Stomach (tissue), 8 donors: ENCODE measurements at regions not wholly inside any gene's neighbourhood (a gene's known extent, or its start where the extent isn't known, plus 50 kb on each side); places are given as distances from the start of the nearest gene placed in this dataset.

ENCODE experiments used
- DNase-seq, 2 donors: peaks; one replicate each; pipeline versions ENCODE4 v3.0.0 to v3.0.0-alpha.2; 2013 to 2019
- H3K27ac ChIP-seq, 5 donors: fragments of 200-600 bp in 4 of 5; sonication (generic) in 4 of 5; one replicate each; pipeline ENCODE4 v1.5.1; 2013 to 2019; ENCODE audit warnings: mild to moderate bottlenecking in 1 of 5, moderate library complexity in 1 of 5
- H3K27me3 ChIP-seq, 3 donors: fragments of 200-600 bp; sonication (generic); one replicate each; pipeline ENCODE4 v1.5.1; 2017 to 2019; ENCODE audit warnings: mixed run types in 1 of 3
- H3K36me3 ChIP-seq, 4 donors: fragments of 200-600 bp; sonication (generic); 1 replicate in 3 of 4; 2 replicates in 1 of 4; pipeline ENCODE4 v1.5.1; 2016 to 2019
- H3K4me1 ChIP-seq, 4 donors: fragments of 200-600 bp; sonication (generic); one replicate each; pipeline ENCODE4 v1.5.1; 2016 to 2019
- H3K4me3 ChIP-seq, 4 donors: fragments of 200-600 bp; sonication (generic) in 3 of 4; one replicate each; pipeline ENCODE4 v1.5.1; 2016 to 2019; ENCODE audit warnings: mild to moderate bottlenecking in 1 of 4
- H3K9me3 ChIP-seq, 4 donors: fragments of 200-600 bp; sonication (generic); one replicate each; pipeline ENCODE4 v1.5.1; 2016 to 2019
- CTCF ChIP-seq, 7 experiments: fragments of 450-650 bp in 4 of 7; fragments of 200-600 bp in 3 of 7; sonication (generic) in 3 of 7; IDR thresholded peaks; one replicate each; pipeline ENCODE4 v1.5.1; 2016 to 2019; ENCODE audit warnings: antibody characterized with exemption in 7 of 7, control low read depth in 2 of 7, mild to moderate bottlenecking in 1 of 7
- EP300 ChIP-seq: sonication (generic); formaldehyde crosslinking; IDR thresholded peaks from one replicate; pipeline ENCODE4 v1.6.1; 2017; ENCODE audit warnings: antibody characterized with exemption
- POLR2A ChIP-seq, 4 donors: fragments of 450-650 bp; IDR thresholded peaks; one replicate each; pipeline ENCODE4 v1.6.1; 2016; ENCODE audit warnings: antibody characterized with exemption in 4 of 4, control low read depth in 2 of 4, mild to moderate bottlenecking in 1 of 4, moderate library complexity in 1 of 4
- POLR2AphosphoS5 ChIP-seq, 3 donors: sonication (generic); formaldehyde crosslinking; IDR thresholded peaks; one replicate each; pipeline ENCODE4 v1.6.1; 2016; ENCODE audit warnings: antibody characterized with exemption in 3 of 3
- WGBS, 5 donors: extraction: QIAGEN DNeasy Blood & Tissue Kit in 3 of 5; methylation state at CpG; one replicate each; pipeline versions ENCODE4 v1.1.5 to v1.1.7; 2013 to 2018; 5-methylcytosine and 5-hydroxymethylcytosine counted together
- intact Hi-C: fragments of 100-400 bp; cut with DNase I; formaldehyde crosslinking; loops from one replicate; pipeline ENCODE4 v1.15.1; 2023; ENCODE audit warnings: low total_unique reads
- donor health status: healthy with polysubstance abuse.
- donor health status: Bipolar disorder and iron deficiency.
- donor health status: healthy.

- H3K4me3 ChIP-seq = no peak overlapping the region
- intact Hi-C loops = no loop called here
- peaks cover 0 to 12% (median 0%) of the 10 kb centered on the region in 3 donors for H3K27me3 ChIP-seq
- no peak for DNase-seq
- no peak overlapping the region for H3K27ac ChIP-seq
- no peaks in the 10 kb centered on the region for H3K4me1 ChIP-seq
- TF ChIP-seq POLR2A (IDR thresholded peaks at IDR 0.05) (no peak), CTCF (IDR thresholded peaks at IDR 0.05) (no peak), POLR2AphosphoS5 (IDR thresholded peaks at IDR 0.05) (no peak), EP300 (no peak)
- no peaks in the 10 kb centered on the region for H3K9me3 ChIP-seq
- 40 to 76% (median 56%) methylated on average over 1 of the region's 1 CpG for WGBS, 5 donors
- no peaks in the 10 kb centered on the region for H3K36me3 ChIP-seq
Observed at GRCh38 chr6:40056865-40057264, 122.6 kb upstream of the MOCS1 start.

DNA sequence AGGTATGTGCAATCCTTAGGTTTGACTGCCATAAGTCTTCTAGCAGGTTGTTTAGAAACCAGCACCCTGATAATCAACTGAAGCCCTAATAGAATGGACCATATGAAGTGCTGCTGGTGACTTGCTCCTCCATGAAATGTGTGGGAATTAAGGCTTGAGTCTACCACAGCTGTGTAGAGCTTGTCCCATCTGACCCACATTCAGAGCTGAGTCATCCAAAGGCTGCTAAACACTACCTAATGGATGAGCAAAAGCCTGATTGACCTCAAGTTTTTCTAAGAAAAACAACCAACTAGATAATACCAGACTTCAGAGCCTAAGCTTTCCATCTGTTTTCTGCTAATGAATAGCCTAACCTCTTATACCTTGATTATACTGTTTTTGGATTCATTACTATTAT lies 120.3 kb upstream of the MOCS1 start:
- Histone ChIP-seq H3K9me3 (no peaks in the 10 kb centered on the region), H3K27ac (no peak overlapping the region), H3K4me1 (no peaks in the 10 kb centered on the region), H3K27me3 (peaks cover 0 to 12% (median 0%) of the 10 kb centered on the region in 3 donors), H3K4me3 (no peak overlapping the region), H3K36me3 (no peaks in the 10 kb centered on the region)
- intact Hi-C loops = no loop called here
- DNase-seq = no peak
- TF ChIP-seq POLR2AphosphoS5 (IDR thresholded peaks at IDR 0.05) = no peak
- no peak for TF ChIP-seq CTCF (IDR thresholded peaks at IDR 0.05)
- TF ChIP-seq POLR2A (IDR thresholded peaks at IDR 0.05) = no peak
- no peak for TF ChIP-seq EP300

DNA sequence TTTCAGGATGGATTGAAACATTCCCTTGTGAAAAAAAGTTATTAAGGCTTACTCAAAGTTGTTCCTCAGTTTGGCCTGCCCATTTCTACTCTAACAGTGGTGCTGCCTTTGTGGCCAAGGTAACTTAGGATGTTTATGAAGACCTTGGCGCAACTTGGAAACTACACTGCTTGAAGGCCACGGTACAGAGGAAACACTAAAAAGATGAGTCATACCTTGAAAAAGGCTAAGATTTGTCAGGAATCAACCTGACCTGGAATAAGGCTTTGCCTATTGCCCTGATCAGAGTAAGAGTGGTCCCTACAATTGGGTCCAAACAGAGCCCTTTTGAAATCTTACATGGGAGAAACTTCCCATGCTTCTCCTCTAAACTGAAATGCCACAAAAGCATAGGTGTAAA lies 119.9 kb upstream of the MOCS1 start:
- peaks cover 0 to 14% (median 0%) of the 10 kb centered on the region in 3 donors for H3K27me3 ChIP-seq
- 51 to 71% (median 70%) methylated on average over 2 of the region's 2 CpGs for WGBS, 5 donors
- H3K4me1 ChIP-seq = no peaks in the 10 kb centered on the region
- H3K9me3 ChIP-seq = no peaks in the 10 kb centered on the region
- H3K4me3 ChIP-seq = no peak overlapping the region
- no peak overlapping the region for H3K27ac ChIP-seq
- TF ChIP-seq EP300 = no peak
- no peak for TF ChIP-seq CTCF (IDR thresholded peaks at IDR 0.05)
- no peak for TF ChIP-seq POLR2AphosphoS5 (IDR thresholded peaks at IDR 0.05)
- no peak for TF ChIP-seq POLR2A (IDR thresholded peaks at IDR 0.05)
- H3K36me3 ChIP-seq = no peaks in the 10 kb centered on the region
- DNase-seq = no peak
- intact Hi-C loops = no loop called here

DNA sequence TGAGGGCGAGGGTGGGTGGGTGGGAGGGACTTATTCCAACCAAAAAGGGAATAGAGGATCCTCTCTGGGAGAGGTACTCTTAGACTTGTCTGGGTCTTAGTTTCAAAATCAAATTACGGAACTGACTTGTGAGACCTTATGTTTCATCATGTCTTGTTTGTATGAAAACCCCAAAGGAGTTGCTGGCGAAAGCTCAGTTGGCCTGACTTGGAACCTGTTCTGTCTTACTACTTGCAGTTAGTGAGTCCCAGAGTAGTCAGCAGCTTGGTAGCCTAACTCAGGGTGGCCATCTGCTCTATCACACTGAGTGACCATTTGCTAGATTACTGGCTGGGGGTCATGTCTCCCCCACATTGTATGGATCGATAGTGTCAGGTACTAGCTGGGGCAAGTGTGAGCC lies 114.9 kb upstream of the MOCS1 start:
- Histone ChIP-seq H3K27me3 (peaks cover 0 to 6% (median 0%) of the 10 kb centered on the region in 3 donors), H3K4me3 (no peak overlapping the region), H3K9me3 (no peaks in the 10 kb centered on the region), H3K27ac (no peak overlapping the region), H3K4me1 (no peaks in the 10 kb centered on the region), H3K36me3 (no peaks in the 10 kb centered on the region)
- TF ChIP-seq POLR2A (IDR thresholded peaks at IDR 0.05) (no peak), POLR2AphosphoS5 (IDR thresholded peaks at IDR 0.05) (no peak), EP300 (no peak), CTCF (IDR thresholded peaks at IDR 0.05) (no peak)
- 75 to 93% (median 85%) methylated on average over 4 of the region's 4 CpGs for WGBS, 5 donors
- intact Hi-C loops = no loop called here
- DNase-seq = no peak
